HEK293 (cell line): ENCODE measurements at regions not wholly inside any gene's neighbourhood (a gene's known extent, or its start where the extent isn't known, plus 50 kb on each side); places are given as distances from the start of the nearest gene placed in this dataset.

ENCODE experiments used
- IKZF3 ChIP-seq: fragments of 450-650 bp; IDR thresholded peaks from 2 replicates; pipeline ENCODE4 v1.5.0; 2018; ENCODE audit warnings: missing biosample characterization, mild to moderate bottlenecking, missing genetic modification characterization, moderate library complexity
- SALL2 ChIP-seq: fragments of 450-650 bp; formaldehyde crosslinking; IDR thresholded peaks from 2 replicates; pipeline ENCODE4 v1.5.0; 2017; ENCODE audit warnings: missing biosample characterization, mild to moderate bottlenecking, missing genetic modification characterization, borderline replicate concordance
- SETDB1 ChIP-seq: IDR thresholded peaks from one replicate; pipeline ENCODE4 v1.6.1; 2017; ENCODE audit warnings: mild to moderate bottlenecking, low read length, moderate library complexity, mixed read lengths; ENCODE audit not compliant: insufficient read length
- ZBTB1 ChIP-seq: fragments of 450-650 bp; formaldehyde crosslinking; IDR thresholded peaks from 2 replicates; pipeline ENCODE4 v1.5.1; 2016; ENCODE audit warnings: missing biosample characterization, missing genetic modification characterization
- ZFP41 ChIP-seq: fragments of 450-650 bp; formaldehyde crosslinking; IDR thresholded peaks from 2 replicates; pipeline ENCODE4 v1.5.1; 2016; ENCODE audit warnings: missing biosample characterization, missing genetic modification characterization, borderline replicate concordance
- ZNF274 ChIP-seq, 2 experiments: fragments of 200-500 bp in 1 of 2; fragments of 450-650 bp in 1 of 2; sonication (Bioruptor generic) in 1 of 2; formaldehyde crosslinking in 1 of 2; IDR thresholded peaks; 2 replicates each; pipeline versions ENCODE4 v1.5.1 to v1.6.1; 2014 to 2016; ENCODE audit warnings: borderline replicate concordance in 1 of 2, inconsistent platforms in 1 of 2, low read length in 1 of 2, missing biosample characterization in 1 of 2, missing genetic modification characterization in 1 of 2
- ZNF302 ChIP-seq: fragments of 450-650 bp; formaldehyde crosslinking; IDR thresholded peaks from 2 replicates; pipeline ENCODE4 v1.5.1; 2016; ENCODE audit warnings: missing biosample characterization, missing genetic modification characterization, low read depth
- ZNF341 ChIP-seq: fragments of 450-650 bp; formaldehyde crosslinking; IDR thresholded peaks from 2 replicates; pipeline ENCODE4; 2016; ENCODE audit warnings: low read depth, missing biosample characterization, missing genetic modification characterization
- ZNF629 ChIP-seq: fragments of 450-650 bp; formaldehyde crosslinking; IDR thresholded peaks from 2 replicates; pipeline ENCODE4 v1.5.1; 2017; ENCODE audit warnings: missing biosample characterization, missing genetic modification characterization

DNA sequence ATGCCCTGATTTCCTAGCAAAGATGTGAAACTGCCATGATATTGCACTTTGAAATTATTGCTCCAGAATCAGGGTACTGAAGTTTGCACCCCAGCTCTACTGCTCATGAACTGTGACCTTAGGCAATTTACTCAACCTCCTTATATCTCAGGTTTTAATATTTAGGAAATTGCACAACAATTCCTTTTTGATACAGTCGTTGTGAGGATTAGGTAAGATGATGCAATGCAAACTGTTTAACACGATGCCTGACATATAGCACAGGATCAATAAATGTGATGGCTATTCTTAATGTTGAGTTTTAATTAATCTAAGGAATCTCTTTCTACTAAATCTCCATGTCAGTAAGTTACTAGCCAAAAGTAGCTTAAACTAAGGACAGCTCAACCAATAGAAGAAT, 555.8 kb downstream of the GALC start:
- TF ChIP-seq ZBTB1 (tag by site-specific recombination) (no peak), SALL2 (tag by site-specific recombination) (no peak), ZNF341 (tag by site-specific recombination) (no peak), ZFP41 (tag by site-specific recombination) (no peak), ZNF274 (IDR thresholded peaks at IDR 0.05; ENCODE audit: low read length) (no peak), ZNF274 (tag by site-specific recombination; IDR thresholded peaks at IDR 0.05; ENCODE audit: borderline replicate concordance) (no peak), IKZF3 (tag by site-specific recombination) (no peak), ZNF302 (tag by site-specific recombination) (no peak), SETDB1 (no peak), ZNF629 (tag by site-specific recombination) (no peak)
